GM12878 (cell line): ENCODE measurements at regions not wholly inside any gene's neighbourhood (a gene's known extent, or its start where the extent isn't known, plus 50 kb on each side); places are given as distances from the start of the nearest gene placed in this dataset.

Experiments used
- BHLHE40 ChIP-seq, 2 experiments: fragments of 450-650 bp in 1 of 2; IDR thresholded peaks; 2 replicates each; pipeline ENCODE4 v1.6.1; 2011 to 2017; ENCODE audit warnings: low read depth in 2 of 2, borderline replicate concordance in 1 of 2, improper control_type of control experiment in 1 of 2, low read length in 1 of 2, mild to moderate bottlenecking in 1 of 2
- CTCF ChIP-seq, 3 experiments: IDR thresholded peaks in 2 of 3; conservative IDR thresholded peaks in 1 of 3; 2 replicates each; pipeline ENCODE4 v1.5.1; 2011; ENCODE audit warnings: low read depth in 3 of 3, low read length in 3 of 3, mild to moderate bottlenecking in 3 of 3, control low read depth in 2 of 3, moderate library complexity in 2 of 3, inconsistent platforms in 1 of 3, mixed read lengths in 1 of 3; ENCODE audit not compliant: control insufficient read depth in 2 of 3, insufficient read depth in 1 of 3; ENCODE audit errors: extremely low read depth in 1 of 3
- DPF2 ChIP-seq: fragments of 450-650 bp; IDR thresholded peaks from 2 replicates; pipeline ENCODE4 v1.6.1; 2017; ENCODE audit warnings: mild to moderate bottlenecking
- HDGF ChIP-seq: fragments of 450-650 bp; IDR thresholded peaks from 2 replicates; pipeline ENCODE4 v1.6.1; 2016; ENCODE audit warnings: antibody characterized with exemption
- IKZF1 ChIP-seq: fragments of 450-650 bp; conservative IDR thresholded peaks from 2 replicates; pipeline ENCODE4 v1.6.1; 2017; ENCODE audit warnings: antibody characterized with exemption, mild to moderate bottlenecking
- SP1 ChIP-seq: IDR thresholded peaks from one replicate; pipeline ENCODE4 v1.6.1; 2011; ENCODE audit warnings: low read depth, low read length
- ZNF217 ChIP-seq: fragments of 450-650 bp; IDR thresholded peaks from 2 replicates; pipeline ENCODE4 v1.6.1; 2017; ENCODE audit warnings: antibody characterized with exemption, mild to moderate bottlenecking

GRCh38 chr2:196291873-196292800 lies 120.8 kb upstream of the STK17B start:
- TF ChIP-seq SP1: no peak
- TF ChIP-seq HDGF: no peak
- no peak for TF ChIP-seq DPF2
- TF ChIP-seq CTCF (IDR thresholded peaks at IDR 0.05 in 2 of 3, conservative IDR thresholded peaks at IDR 0.05 in 1 of 3; ENCODE audit: control insufficient read depth in 2 of 3, extremely low read depth in 1 of 3, insufficient read depth in 1 of 3, low read depth in 3 of 3, low read length in 3 of 3): no peak
- TF ChIP-seq ZNF217: no peak
- 0 out of 2 replicates have a peak, but pooled peaks have one; percentile 26 for TF ChIP-seq IKZF1
- TF ChIP-seq BHLHE40 (IDR thresholded peaks at IDR 0.05; ENCODE audit: borderline replicate concordance in 1 of 2, low read depth in 2 of 2, low read length in 1 of 2): no peak
